ENCODE measurements at regions not wholly inside any gene's neighbourhood (a gene's known extent, or its start where the extent isn't known, plus 50 kb on each side); places are given as distances from the start of the nearest gene placed in this dataset.
A peak's percentile ranks its signal among the peaks of the same experiment; 100 is the strongest.

GRCh38 chr4:62970846-62971245 lies 1438.4 kb downstream of the TECRL start:
- no peak for DNase-seq

- no peak for DNase-seq
Observed at GRCh38 chr4:62960415-62960814, 1448.8 kb downstream of the TECRL start.

DNA sequence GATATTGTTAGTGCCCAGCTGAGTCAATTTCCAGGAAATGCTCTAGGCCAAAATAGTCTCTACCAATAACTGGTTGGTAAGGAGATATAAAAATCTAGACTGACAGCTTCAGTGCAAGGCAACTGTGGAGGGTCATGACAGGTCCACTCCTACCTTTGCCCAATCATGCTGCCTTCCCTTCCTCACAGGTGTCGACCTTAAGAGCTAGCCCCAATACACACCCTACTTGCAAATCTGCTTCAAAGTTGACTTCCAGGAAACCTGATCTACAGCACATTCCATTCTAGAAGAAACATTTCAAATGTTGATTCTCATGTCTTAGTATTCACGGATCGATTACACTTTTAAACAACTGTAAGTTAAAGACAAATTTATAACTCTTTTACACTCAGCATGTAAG lies 1455.5 kb downstream of the TECRL start:
- DNase-seq = no peak

GRCh38 chr4:62952366-62952765 lies 1456.9 kb downstream of the TECRL start:
- no peak for DNase-seq

DNA sequence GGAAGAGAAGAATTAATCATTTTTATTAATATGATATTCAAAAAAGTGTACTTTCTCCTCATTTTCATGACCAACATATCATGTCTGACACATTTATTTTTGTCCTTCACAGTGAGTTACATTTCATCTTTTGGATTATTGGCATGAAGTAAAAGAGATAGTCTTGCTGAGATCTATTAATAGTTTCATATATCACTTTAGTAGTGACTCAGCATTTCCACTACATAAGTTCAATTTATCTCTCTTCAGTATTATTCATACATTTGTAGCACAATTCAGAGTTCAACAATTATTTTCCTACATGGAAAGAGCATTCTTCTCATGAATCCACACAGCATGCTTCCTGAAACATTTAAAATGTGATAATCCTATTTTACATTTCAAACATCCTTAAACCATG lies 1461.1 kb downstream of the TECRL start:
- no peak for DNase-seq

GRCh38 chr4:62940229-62940628 lies 1469.0 kb downstream of the TECRL start:
- no peak for DNase-seq

DNA sequence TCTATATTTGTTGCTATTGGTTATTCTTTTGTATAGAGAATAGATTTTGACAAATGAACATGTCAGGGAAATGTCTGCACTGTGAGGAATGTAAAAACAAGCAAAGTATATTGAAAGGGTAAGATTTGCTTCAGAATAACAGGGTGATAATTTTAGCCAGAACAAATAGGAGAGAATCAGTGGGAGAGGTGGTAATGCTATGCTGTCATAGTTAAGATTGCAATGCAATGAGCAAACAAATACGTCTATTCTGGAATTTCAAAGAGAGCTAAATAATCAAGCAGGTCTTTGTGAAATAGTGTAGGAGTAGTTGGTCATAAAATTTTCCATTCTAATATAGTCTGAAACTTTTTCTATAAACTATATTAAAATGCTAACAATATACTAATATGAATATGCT lies 1478.4 kb downstream of the TECRL start:
- DNase-seq = no peak

DNA sequence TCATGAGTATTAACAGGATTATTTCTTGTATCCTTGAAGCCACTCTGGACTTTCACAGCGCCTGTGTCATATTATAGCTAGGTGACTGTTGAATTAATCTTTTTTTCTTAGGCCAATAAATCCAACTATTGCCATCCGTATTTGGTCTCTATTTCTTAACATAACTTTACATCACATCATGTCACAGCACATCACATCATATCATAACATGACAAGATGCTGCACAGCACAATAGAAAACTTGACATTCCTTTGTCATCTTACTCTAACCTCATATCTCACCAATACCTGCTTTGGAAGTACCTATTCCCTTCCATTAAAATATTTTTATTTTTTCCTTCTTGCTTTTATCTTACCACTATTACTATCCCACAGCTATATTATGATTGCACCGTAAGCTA lies 1480.8 kb downstream of the TECRL start:
- no peak for DNase-seq

DNA sequence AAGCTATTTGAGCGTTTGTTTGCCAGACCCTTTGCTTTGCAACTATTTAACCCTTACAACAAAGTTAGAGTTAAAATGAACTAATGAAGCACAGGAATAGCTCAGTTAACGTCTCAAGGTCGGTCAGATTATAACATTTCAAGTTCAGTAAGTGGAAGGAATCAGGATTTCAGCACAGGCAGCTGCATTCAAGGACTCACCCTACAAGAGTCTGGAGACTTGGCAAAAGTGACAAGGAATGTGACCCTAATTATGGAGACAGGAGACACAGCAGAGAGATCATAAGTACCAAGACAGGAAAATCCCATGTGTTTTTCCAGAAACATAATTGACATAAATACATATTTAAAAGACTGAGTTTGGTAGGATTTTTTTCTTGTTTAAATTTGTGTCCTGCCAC lies 1481.7 kb downstream of the TECRL start:
- DNase-seq = no peak

GRCh38 chr4:62923783-62924182 lies 1485.5 kb downstream of the TECRL start:
- DNase-seq = no peak

- DNase-seq = no peak
Observed at GRCh38 chr4:62917649-62918048, 1491.6 kb downstream of the TECRL start.

- DNase-seq = no peak
Observed at GRCh38 chr4:62914758-62915157, 1494.5 kb downstream of the TECRL start.

DNA sequence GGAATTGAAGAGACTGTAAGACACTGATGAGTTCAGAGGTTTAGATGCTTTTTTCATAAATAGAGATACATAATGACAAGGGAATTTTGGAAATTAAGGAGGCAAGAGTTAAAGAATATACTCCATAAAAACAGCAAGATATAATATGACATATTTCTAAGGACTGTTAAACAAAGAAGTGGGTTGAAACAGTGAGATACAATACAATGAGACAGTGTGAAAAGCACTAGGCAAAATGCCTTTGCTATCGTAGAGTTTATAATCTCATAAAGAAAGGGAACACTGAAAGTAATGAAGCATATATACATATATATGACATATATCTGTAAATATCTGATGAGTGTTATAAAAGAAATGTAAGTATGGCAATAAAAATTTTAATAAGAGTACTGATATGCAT lies 1496.2 kb downstream of the TECRL start:
- no peak for DNase-seq

DNA sequence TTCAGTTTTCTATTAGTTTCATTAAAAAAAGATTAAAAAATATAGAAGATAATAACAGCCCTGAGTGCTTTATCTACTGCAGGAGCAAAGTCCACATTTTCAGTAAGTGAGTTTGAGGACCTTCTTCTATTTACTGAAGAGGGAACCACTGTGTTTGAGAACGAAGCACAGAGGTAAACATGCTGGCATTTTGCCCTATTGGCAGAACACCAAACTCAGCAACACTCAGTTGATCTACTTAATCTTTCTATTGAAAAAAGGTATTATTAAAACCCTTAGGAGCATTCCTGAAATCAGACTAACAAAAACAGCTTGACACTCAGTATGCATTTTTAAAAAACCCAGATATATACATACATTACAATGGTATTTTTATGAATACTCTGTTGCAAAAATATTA lies 1496.7 kb downstream of the TECRL start:
- DNase-seq = peak; percentile 21

GRCh38 chr4:62909238-62909637 lies 1500.0 kb downstream of the TECRL start:
- DNase-seq = no peak

- DNase-seq = no peak
Observed at GRCh38 chr4:62901101-62901500, 1508.1 kb downstream of the TECRL start.

DNA sequence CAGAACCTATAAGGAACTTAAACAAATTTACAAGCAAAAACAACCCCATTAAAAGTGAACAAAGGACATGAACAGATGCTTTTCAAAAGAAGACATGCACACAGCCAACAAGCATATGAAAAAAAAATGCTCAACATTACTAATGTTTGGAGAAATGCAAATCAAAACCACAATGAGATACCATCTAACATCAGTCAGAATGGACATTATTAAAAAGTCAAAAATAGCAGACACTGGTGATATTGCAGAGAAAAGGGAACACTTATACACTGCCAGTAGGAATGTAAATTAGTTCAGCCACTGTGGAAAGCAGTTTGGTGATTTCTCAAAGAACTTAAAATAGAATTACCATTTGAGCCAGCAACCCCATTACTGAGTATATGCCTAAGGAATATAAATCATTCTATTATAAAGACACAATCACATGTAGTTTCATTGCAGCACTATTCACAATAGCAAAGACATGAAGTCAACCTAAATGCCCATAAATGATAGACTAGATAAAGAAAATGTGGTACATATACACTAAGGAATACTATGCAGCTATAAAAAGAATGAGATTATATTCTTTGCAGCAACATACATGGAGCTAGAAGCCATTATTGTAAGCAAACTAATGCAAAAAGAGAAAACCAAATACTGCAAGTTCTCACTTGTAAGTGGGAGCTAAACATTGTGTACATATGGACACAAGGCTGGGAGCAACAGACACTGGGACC lies 1509.4 kb downstream of the TECRL start:
- DNase-seq = no peak

DNA sequence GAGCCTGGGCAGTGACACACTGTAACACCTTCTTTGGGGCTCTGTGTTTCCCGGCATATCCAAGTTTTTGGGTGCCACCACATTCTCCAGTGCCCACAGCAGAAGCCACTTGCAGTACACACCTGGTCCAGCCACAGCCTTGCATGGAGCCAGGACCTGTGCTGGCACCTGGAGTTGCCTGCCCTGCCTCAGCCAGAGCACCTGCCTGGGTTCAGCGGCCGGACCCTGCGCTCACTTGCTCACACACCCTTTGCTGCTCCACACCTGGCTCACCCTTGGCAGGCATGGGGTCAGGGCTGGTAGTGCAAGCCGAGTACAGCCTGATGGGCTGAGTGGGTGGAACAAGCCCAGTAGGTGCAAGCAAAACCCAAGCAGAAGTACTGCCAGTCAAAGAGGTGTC lies 1511.1 kb downstream of the TECRL start:
- DNase-seq = no peak

DNA sequence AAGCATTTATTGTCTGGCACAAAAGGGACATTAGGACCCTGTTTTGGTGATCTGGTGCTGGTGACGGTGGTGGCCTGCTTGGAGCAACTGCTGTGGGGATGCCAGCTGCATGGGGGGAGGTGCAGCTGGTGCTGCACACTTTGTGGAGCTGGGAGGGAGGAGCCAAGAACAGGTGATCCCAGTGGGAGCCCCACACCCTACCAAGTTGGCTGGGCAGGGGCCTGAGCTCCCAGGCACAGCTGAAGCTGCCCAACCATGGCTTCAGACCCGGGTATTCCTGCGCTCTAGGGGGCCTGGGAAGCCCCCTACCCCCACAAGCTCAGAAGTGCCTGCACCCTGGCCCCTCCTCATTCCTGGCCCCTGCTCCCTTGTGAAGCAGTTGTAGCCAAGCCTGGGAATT lies 1512.5 kb downstream of the TECRL start:
- no peak for DNase-seq

GRCh38 chr4:62881901-62882300 lies 1527.3 kb downstream of the TECRL start:
- no peak for DNase-seq

DNA sequence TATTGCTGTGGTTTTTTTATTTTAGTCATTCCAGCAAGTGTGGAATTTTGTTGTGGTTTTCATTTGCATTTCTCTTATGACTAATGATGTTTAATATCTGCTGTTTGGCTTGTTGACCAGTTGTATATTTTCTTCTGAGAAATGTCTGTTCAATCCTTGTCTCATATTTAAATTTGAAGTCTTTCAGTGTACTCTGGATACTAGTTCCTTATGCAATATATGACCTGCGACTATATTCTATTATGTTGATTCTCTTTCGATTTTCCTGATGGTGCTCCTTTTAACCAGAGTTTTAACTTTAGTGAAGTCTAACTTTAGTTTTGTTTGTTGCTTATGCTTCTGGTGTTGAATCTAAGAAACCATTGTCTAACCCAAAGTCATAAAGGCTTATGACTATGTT lies 1528.0 kb downstream of the TECRL start:
- no peak for DNase-seq

- DNase-seq = no peak
Observed at GRCh38 chr4:62872856-62873255, 1536.4 kb downstream of the TECRL start.

DNA sequence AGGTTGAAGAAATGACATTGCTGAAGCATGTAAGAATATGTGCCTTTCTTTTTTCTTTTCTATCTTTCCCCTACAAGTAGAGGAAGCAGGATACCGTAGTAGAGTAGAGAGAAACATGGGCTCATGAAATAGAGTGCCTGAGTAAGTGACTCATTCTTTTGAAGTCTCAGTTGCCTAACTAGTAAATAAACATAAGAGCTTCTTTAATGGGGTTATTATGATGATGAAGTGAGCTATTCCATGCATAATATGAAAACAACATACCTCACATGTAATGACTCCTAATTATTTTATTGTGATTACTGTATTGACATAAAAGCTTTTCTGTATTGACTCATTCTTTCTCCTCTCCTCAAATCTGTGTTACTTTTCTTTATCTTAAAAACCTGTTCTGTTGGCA lies 1538.2 kb downstream of the TECRL start:
- DNase-seq = peak; percentile 4

GRCh38 chr4:62870451-62870850 lies 1538.8 kb downstream of the TECRL start:
- no peak for DNase-seq

DNA sequence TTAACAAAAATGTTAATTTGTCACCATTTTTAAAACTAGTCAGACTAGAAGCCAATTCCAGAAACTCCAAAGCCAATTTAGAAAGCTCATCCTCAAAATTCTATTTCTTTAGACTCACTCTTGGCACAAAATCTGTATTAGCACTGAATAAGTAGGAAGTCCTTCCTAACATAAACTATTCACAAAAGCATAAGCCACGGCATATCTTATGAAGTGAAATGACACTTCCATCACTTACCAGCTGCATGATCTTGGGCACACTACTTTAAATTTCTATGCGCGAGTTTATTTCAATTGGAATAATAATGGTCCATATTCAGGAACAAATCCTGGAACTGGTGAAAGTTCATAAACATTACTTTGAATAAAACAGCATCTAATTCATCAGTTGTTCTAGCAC lies 1544.0 kb downstream of the TECRL start:
- DNase-seq = no peak

GRCh38 chr4:62849696-62850095 lies 1559.6 kb downstream of the TECRL start:
- DNase-seq = no peak
